Heart right ventricle (tissue), 16 donors: ENCODE measurements at regions not wholly inside any gene's neighbourhood (a gene's known extent, or its start where the extent isn't known, plus 50 kb on each side); places are given as distances from the start of the nearest gene placed in this dataset.

Source experiments
- ATAC-seq, 8 donors: fragments of 200-7000 bp; cut with Tn5 transposase; one replicate each; pipeline ENCODE4 v1.9.1; 2020; ENCODE audit warnings: mild to moderate bottlenecking in 8 of 8, moderate library complexity in 8 of 8, moderate number of reproducible peaks in 1 of 8
- DNase-seq, 2 donors: peaks; one replicate each; pipeline ENCODE4 v3.0.0-alpha.2; 2020
- H3K27ac ChIP-seq, 10 donors: fragments of 200-600 bp; sonication (generic) in 2 of 10; one replicate each; pipeline versions ENCODE4 v1.5.0 to v1.8.0; 2020 to 2022; ENCODE audit warnings: mild to moderate bottlenecking in 3 of 10
- H3K27me3 ChIP-seq, 7 donors: fragments of 200-600 bp; one replicate each; pipeline ENCODE4 v1.8.0; 2021 to 2022; ENCODE audit warnings: mild to moderate bottlenecking in 2 of 7
- H3K36me3 ChIP-seq, 9 donors: fragments of 200-600 bp; sonication (generic) in 1 of 9; one replicate each; pipeline versions ENCODE4 v1.5.0 to v1.8.0; 2020 to 2022; ENCODE audit warnings: mild to moderate bottlenecking in 2 of 9
- H3K4me1 ChIP-seq, 9 donors: fragments of 200-600 bp; sonication (generic) in 1 of 9; one replicate each; pipeline versions ENCODE4 v1.5.0 to v1.8.0; 2020 to 2022; ENCODE audit warnings: mild to moderate bottlenecking in 4 of 9
- H3K4me3 ChIP-seq, 10 donors: fragments of 200-600 bp; sonication (generic) in 2 of 10; one replicate each; pipeline versions ENCODE4 v1.5.0 to v1.8.0; 2020 to 2022; ENCODE audit warnings: mild to moderate bottlenecking in 7 of 10, moderate library complexity in 2 of 10
- H3K9me3 ChIP-seq, 11 donors: fragments of 200-600 bp in 10 of 11; sonication (generic) in 2 of 11; one replicate each; pipeline versions ENCODE4 v1.5.0 to v1.8.0; 2013 to 2022; ENCODE audit warnings: mild to moderate bottlenecking in 2 of 11, control low read depth in 1 of 11, moderate library complexity in 1 of 11
- CTCF ChIP-seq, 9 donors: fragments of 200-600 bp; sonication (generic) in 2 of 9; IDR thresholded peaks; one replicate each; pipeline versions ENCODE4 v1.5.0 to v1.8.0; 2021 to 2022; ENCODE audit warnings: antibody characterized with exemption in 9 of 9, mild to moderate bottlenecking in 5 of 9, moderate library complexity in 1 of 9
- WGBS, 2 donors: extraction: QIAGEN DNeasy Blood & Tissue Kit; methylation state at CpG; one replicate each; pipeline ENCODE4 v1.1.7; 2013; ENCODE audit warnings: inconsistent platforms in 1 of 2; 5-methylcytosine and 5-hydroxymethylcytosine counted together
- intact Hi-C, 10 donors: fragments of 100-400 bp; cut with DNase I; formaldehyde crosslinking; loops; one replicate each; pipeline versions ENCODE4 v1.11.1 to v1.14.2; 2022
- donor health status: Arrhythmogenic right ventricular cardiomyopathy.
- donor health status: ischemic (EF 13 %, LVEDD 7.1; RV severe dilation, severe dysfunction).
- donor health status: healthy with polysubstance abuse.
- donor health status: DM: no; HTN: yes; CAD: no.
- donor health status: DM: no; HTN: no; CAD: no.
- donor health status: ischemic (EF 25% LVEDD 6.9; RV normal size, moderate dysfunction).
- donor health status: ischemic (EF 25% LVEDD 5.7; RV mildly dilated, moderate dysfunction).
- donor health status: healthy.
- donor health status: DM: yes; HTN: yes; CAD: no.
- donor health status: Ischemic cardiomyopathy.
- donor health status: ischemic (EF 35%, LVEDD 5.7; RV mildly dilated, moderate dysfunction).
- donor health status: nonischemic (EF 11% LVEDD 7.7; RV severe dilation, severe dysfunction).
- donor health status: DM: yes; HTN: yes; CAD: no.
- donor health status: PGD.
- donor health status: ischemic (EF 29% LVEDD 5.4; RV normal size, mild dysfunction).
- donor health status: nonischemic (EF 23%, LVEDD 6.1; RV moderate dilation, normal function).

DNA sequence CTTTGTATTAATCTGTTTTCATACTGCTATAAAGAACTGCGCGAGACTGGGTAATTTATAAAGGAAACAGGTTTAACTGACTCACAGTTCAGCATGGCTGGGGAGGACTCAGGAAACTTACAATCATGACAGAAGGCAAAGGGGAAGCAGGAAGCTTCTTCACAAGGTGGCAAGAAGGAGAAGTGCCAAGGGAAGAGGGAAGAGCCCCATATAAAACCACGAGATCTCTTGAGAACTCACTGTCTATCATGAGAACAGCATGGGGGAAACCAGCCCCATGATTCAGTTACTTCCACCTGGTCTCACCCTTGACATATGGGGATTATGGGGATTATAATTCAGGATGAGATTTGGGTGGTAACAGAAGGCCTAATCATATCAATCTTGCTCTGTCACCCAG is 60.9 kb upstream of the CHD1 start:
- no peak for TF ChIP-seq CTCF (IDR thresholded peaks at IDR 0.05)
- no peaks in the 10 kb centered on the region for H3K27me3 ChIP-seq
- no peak overlapping the region for H3K4me3 ChIP-seq
- peaks cover 0 to 3% (median 0%) of the 10 kb centered on the region in 9 donors for H3K4me1 ChIP-seq
- H3K36me3 ChIP-seq, result no peaks in the 10 kb centered on the region
- 58 to 62% methylated on average over 3 of the region's 3 CpGs for WGBS, 2 donors
- no peak overlapping the region for H3K27ac ChIP-seq
- intact Hi-C loops, result no loop called here
- peak in 1 of 8 donors; percentile 22 for ATAC-seq
- DNase-seq, result no peak
- peaks cover 0 to 4% (median 0%) of the 10 kb centered on the region in 11 donors for H3K9me3 ChIP-seq

DNA sequence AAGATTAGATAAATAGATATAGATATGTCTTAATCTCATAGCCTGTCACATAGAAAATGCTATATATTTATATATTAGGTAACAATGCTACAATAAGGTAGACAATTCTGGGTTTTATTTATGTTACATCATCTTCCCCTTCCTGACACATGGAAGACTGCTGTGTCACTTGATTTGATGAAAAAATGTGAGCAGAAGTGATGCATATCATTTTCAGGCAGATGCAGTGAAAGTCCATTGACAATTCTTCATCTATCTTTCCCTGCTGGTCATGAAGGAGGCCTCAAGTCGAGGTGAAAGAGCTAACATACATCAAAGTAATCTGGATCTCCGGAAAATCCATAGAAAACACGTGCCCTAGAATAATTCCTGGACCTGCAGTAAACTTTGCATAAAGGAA is 57.8 kb upstream of the CHD1 start:
- DNase-seq (no peak), ATAC-seq (no peak)
- no peaks in the 10 kb centered on the region for H3K36me3 ChIP-seq
- intact Hi-C loops, result no loop called here
- peaks cover 0 to 4% (median 0%) of the 10 kb centered on the region in 11 donors for H3K9me3 ChIP-seq
- H3K27me3 ChIP-seq, result no peaks in the 10 kb centered on the region
- peaks cover 0 to 3% (median 0%) of the 10 kb centered on the region in 9 donors for H3K4me1 ChIP-seq
- WGBS, 2 donors, result 83 to 84% methylated on average over 3 of the region's 3 CpGs
- no peak for TF ChIP-seq CTCF (IDR thresholded peaks at IDR 0.05)
- no peak overlapping the region for H3K27ac ChIP-seq
- no peak overlapping the region for H3K4me3 ChIP-seq

GRCh38 chr5:98982880-98983279 is 54.1 kb upstream of the CHD1 start:
- ATAC-seq (no peak), DNase-seq (no peak)
- Histone ChIP-seq H3K27ac (no peak overlapping the region), H3K4me1 (no peaks in the 10 kb centered on the region), H3K9me3 (no peaks in the 10 kb centered on the region), H3K27me3 (no peaks in the 10 kb centered on the region), H3K36me3 (no peaks in the 10 kb centered on the region), H3K4me3 (no peak overlapping the region)
- 84 to 86% methylated on average over 3 of the region's 3 CpGs for WGBS, 2 donors
- TF ChIP-seq CTCF (IDR thresholded peaks at IDR 0.05), result no peak
- intact Hi-C loops, result no loop called here
